Psoas muscle (tissue), 7 donors: ENCODE measurements at regions not wholly inside any gene's neighbourhood (a gene's known extent, or its start where the extent isn't known, plus 50 kb on each side); places are given as distances from the start of the nearest gene placed in this dataset.
A peak's percentile ranks its signal among the peaks of the same experiment; 100 is the strongest.
"Not testable (repeated sequence)": the region's sequence is repeated elsewhere in the genome, so short reads cannot be mapped to it uniquely, and the experiment has no call there.

Experiments used
- ATAC-seq, 4 donors: fragments of 200-7000 bp; cut with Tn5 transposase; one replicate each; pipeline ENCODE4 v1.9.1; 2020; ENCODE audit warnings: moderate library complexity in 3 of 4, mild to moderate bottlenecking in 2 of 4
- DNase-seq, 2 donors: peaks; one replicate each; pipeline ENCODE4 v3.0.0-alpha.2; 2020
- H3K27ac ChIP-seq: fragments of 200-600 bp; one replicate; pipeline ENCODE4 v1.8.0; 2022
- H3K27me3 ChIP-seq, 3 donors: fragments of 200-600 bp in 1 of 3; one replicate each; pipeline versions ENCODE4 v1.6.1 to v1.8.0; 2013 to 2022; ENCODE audit warnings: low read length in 2 of 3, mild to moderate bottlenecking in 2 of 3, moderate library complexity in 1 of 3; ENCODE audit not compliant: insufficient read depth in 3 of 3
- H3K36me3 ChIP-seq, 2 donors: fragments of 200-600 bp in 1 of 2; one replicate each; pipeline versions ENCODE4 v1.6.1 to v1.8.0; 2013 to 2022; ENCODE audit warnings: low read depth in 1 of 2, mild to moderate bottlenecking in 1 of 2, moderate library complexity in 1 of 2; ENCODE audit not compliant: insufficient read depth in 1 of 2
- H3K4me1 ChIP-seq: fragments of 200-600 bp; one replicate; pipeline ENCODE4 v1.8.0; 2022
- H3K4me3 ChIP-seq: fragments of 200-600 bp; one replicate; pipeline ENCODE4 v1.8.0; 2022; ENCODE audit warnings: mild to moderate bottlenecking
- H3K9me3 ChIP-seq: fragments of 200-600 bp; one replicate; pipeline ENCODE4 v1.8.0; 2022
- CTCF ChIP-seq: fragments of 200-600 bp; IDR thresholded peaks from one replicate; pipeline ENCODE4 v1.8.0; 2022; ENCODE audit warnings: antibody characterized with exemption
- WGBS, 3 donors: extraction: QIAGEN DNeasy Blood & Tissue Kit; methylation state at CpG; one replicate each; pipeline versions ENCODE4 v1.1.6 to v1.1.7; 2013; 5-methylcytosine and 5-hydroxymethylcytosine counted together
- intact Hi-C, 2 donors: fragments of 100-400 bp; cut with DNase I; formaldehyde crosslinking; loops; one replicate each; pipeline versions ENCODE4 v1.11.0 to v1.14.2; 2022
- donor health status: healthy with polysubstance abuse.
- donor health status: DM: no; HTN: no; CAD: no; lungs with moderate emphysema.
- donor health status: Bipolar disorder and iron deficiency.
- donor health status: healthy.
- donor health status: DM: yes; HTN: yes; CAD: no.
- donor health status: DM: no; HTN: no; CAD: no.
- donor health status: DM: yes; HTN: yes; CAD: no.

GRCh38 chr16:29114574-29114973, 129.7 kb downstream of the LAT start:
- Histone ChIP-seq H3K4me3 (no peak overlapping the region), H3K27ac (no peak overlapping the region), H3K9me3 (no peaks in the 10 kb centered on the region), H3K4me1 (no peaks in the 10 kb centered on the region), H3K27me3 (no peaks in the 10 kb centered on the region), H3K36me3 (peaks cover 0 to 4% of the 10 kb centered on the region in 2 donors)
- DNase-seq (no peak), ATAC-seq (peak in 1 of 4 donors; percentile 13)
- no peak for TF ChIP-seq CTCF
- intact Hi-C loops, result loop anchor here (10.0 kb wide), 1 partner anchor 200 kb away; no protein-coding TSS in a partner anchor
- 91 to 94% (median 92%) methylated on average over 6 of the region's 6 CpGs for WGBS, 3 donors

- H3K4me1 ChIP-seq, ATAC-seq, DNase-seq, H3K36me3 ChIP-seq, H3K9me3 ChIP-seq, H3K27me3 ChIP-seq, H3K27ac ChIP-seq, H3K4me3 ChIP-seq: not testable (repeated sequence)
- WGBS, 3 donors, result 95 to 100% (median 97%) methylated on average over 1 of the region's 1 CpG
- intact Hi-C loops, result loop anchor here (10.0 kb wide), 1 partner anchor 201 kb away; no protein-coding TSS in a partner anchor
These were observed 128.6 kb downstream of the LAT start for GRCh38 chr16:29113446-29113845.

GRCh38 chr16:29112755-29113347, 128.0 kb downstream of the LAT start:
- Histone ChIP-seq H3K27me3 (no peaks in the 10 kb centered on the region), H3K36me3 (peaks cover 0 to 4% of the 10 kb centered on the region in 2 donors), H3K4me1 (no peaks in the 10 kb centered on the region), H3K4me3 (no peak overlapping the region), H3K27ac (no peak overlapping the region), H3K9me3 (no peaks in the 10 kb centered on the region)
- intact Hi-C loops, result loop anchor here (10.0 kb wide), 1 partner anchor 202 kb away; no protein-coding TSS in a partner anchor
- ATAC-seq (no peak), DNase-seq (no peak)
- 95 to 98% (median 95%) methylated on average over 4 of the region's 4 CpGs for WGBS, 3 donors
- TF ChIP-seq CTCF, result no peak

GRCh38 chr16:29111901-29112680, 127.2 kb downstream of the LAT start:
- ATAC-seq, H3K9me3 ChIP-seq, DNase-seq, H3K27me3 ChIP-seq, H3K4me3 ChIP-seq, H3K36me3 ChIP-seq, H3K4me1 ChIP-seq, H3K27ac ChIP-seq: not testable (repeated sequence)
- 63 to 78% (median 73%) methylated on average over 8 of the region's 8 CpGs for WGBS, 3 donors
- intact Hi-C loops, result loop anchor here (10.0 kb wide), 1 partner anchor 203 kb away; no protein-coding TSS in a partner anchor

GRCh38 chr16:29111421-29111820, 126.6 kb downstream of the LAT start:
- no peaks in the 10 kb centered on the region for H3K36me3 ChIP-seq
- no peaks in the 10 kb centered on the region for H3K4me1 ChIP-seq
- DNase-seq (no peak), ATAC-seq (peak in 3 of 4 donors; percentile 42 to 71 (median 57))
- H3K27ac ChIP-seq, result no peak overlapping the region
- no peak for TF ChIP-seq CTCF
- 79 to 85% (median 82%) methylated on average over 5 of the region's 5 CpGs for WGBS, 3 donors
- no peaks in the 10 kb centered on the region for H3K9me3 ChIP-seq
- H3K4me3 ChIP-seq, result no peak overlapping the region
- intact Hi-C loops, result loop anchor here (10.0 kb wide), 1 partner anchor 203 kb away; no protein-coding TSS in a partner anchor
- no peaks in the 10 kb centered on the region for H3K27me3 ChIP-seq

- H3K9me3 ChIP-seq, H3K27ac ChIP-seq, intact Hi-C loops, H3K36me3 ChIP-seq, H3K4me1 ChIP-seq, H3K27me3 ChIP-seq, ATAC-seq, H3K4me3 ChIP-seq, DNase-seq: not testable (repeated sequence)
- WGBS, 3 donors, result 49 to 72% (median 58%) methylated on average over 5 to 6 of the region's 6 CpGs
These were observed 123.8 kb downstream of the LAT start for GRCh38 chr16:29108625-29109169.
